Fibroblast of skin of right quadriceps (primary cell): ENCODE measurements at regions not wholly inside any gene's neighbourhood (a gene's known extent, or its start where the extent isn't known, plus 50 kb on each side); places are given as distances from the start of the nearest gene placed in this dataset.
A peak's percentile ranks its signal among the peaks of the same experiment; 100 is the strongest.

Experiments used
- DNase-seq: peaks from one replicate; pipeline ENCODE4 v3.0.0-alpha.2; 2013

- DNase-seq: peak; percentile 93
These were observed 86.4 kb downstream of the FOXL1 start for GRCh38 chr16:86664522-86665318.

- peak; percentile 78 for DNase-seq
These were observed 86.9 kb downstream of the FOXL1 start for GRCh38 chr16:86665319-86665675.

- no peak for DNase-seq
These were observed 87.6 kb downstream of the FOXL1 start for GRCh38 chr16:86665929-86666328.

GRCh38 chr16:86667035-86667434 lies 88.7 kb downstream of the FOXL1 start:
- DNase-seq: no peak

- peak; percentile 86 for DNase-seq
These were observed 90.0 kb downstream of the FOXL1 start for GRCh38 chr16:86668136-86668910.

GRCh38 chr16:86669285-86669805 lies 91.0 kb downstream of the FOXL1 start:
- no peak for DNase-seq

- peak; percentile 20 for DNase-seq
These were observed 91.8 kb downstream of the FOXL1 start for GRCh38 chr16:86669937-86670749.

GRCh38 chr16:86670750-86671234 lies 92.4 kb downstream of the FOXL1 start:
- DNase-seq: no peak

GRCh38 chr16:86671486-86672178 lies 93.3 kb downstream of the FOXL1 start:
- peak; percentile 41 for DNase-seq

GRCh38 chr16:86672179-86672863 lies 94.0 kb downstream of the FOXL1 start:
- DNase-seq: no peak

- DNase-seq: no peak
These were observed 95.0 kb downstream of the FOXL1 start for GRCh38 chr16:86673090-86673955.

GRCh38 chr16:86673956-86674453 lies 95.7 kb downstream of the FOXL1 start:
- no peak for DNase-seq

GRCh38 chr16:86676254-86676670 lies 97.9 kb downstream of the FOXL1 start:
- DNase-seq: peak; percentile 65

GRCh38 chr16:86679490-86679889 lies 101.1 kb downstream of the FOXL1 start:
- DNase-seq: no peak

- peak; percentile 93 for DNase-seq
These were observed 101.8 kb downstream of the FOXL1 start for GRCh38 chr16:86680162-86680561.

- no peak for DNase-seq
These were observed 102.3 kb downstream of the FOXL1 start for GRCh38 chr16:86680661-86681030.

GRCh38 chr16:86681031-86681756 lies 102.8 kb downstream of the FOXL1 start:
- peak; percentile 55 for DNase-seq

GRCh38 chr16:86681757-86682106 lies 103.4 kb downstream of the FOXL1 start:
- DNase-seq: no peak

- no peak for DNase-seq
These were observed 104.0 kb downstream of the FOXL1 start for GRCh38 chr16:86682219-86682904.
